OCI-LY3 (cell line): ENCODE measurements at regions not wholly inside any gene's neighbourhood (a gene's known extent, or its start where the extent isn't known, plus 50 kb on each side); places are given as distances from the start of the nearest gene placed in this dataset.

Experiments used
- H2AFZ ChIP-seq: fragments of 200-600, 300-600 bp; shearing (Covaris generic); 2 replicates; pipeline ENCODE4 v1.6.0; 2014; ENCODE audit warnings: antibody characterized with exemption, low read depth, low read length
- H3K27ac ChIP-seq: fragments of 200-600, 300-600 bp; sonication (generic); 2 replicates; pipeline ENCODE4 v1.5.1; 2014; ENCODE audit warnings: mild to moderate bottlenecking, low read length, moderate library complexity, mixed read lengths
- H3K27me3 ChIP-seq: fragments of 200-600, 300-600 bp; sonication (generic); 2 replicates; pipeline ENCODE4 v1.6.1; 2014; ENCODE audit warnings: low read depth, low read length, mixed read lengths
- H3K36me3 ChIP-seq: fragments of 200-600, 300-600 bp; sonication (generic); replicated peaks from 2 replicates; pipeline ENCODE3; 2014; ENCODE audit warnings: low read depth, low read length, mixed read lengths
- H3K4me1 ChIP-seq: fragments of 300-600, 200-600 bp; sonication (generic); 2 replicates; pipeline ENCODE4 v1.6.1; 2014; ENCODE audit warnings: low read length, mixed read lengths
- H3K4me2 ChIP-seq: fragments of 200-600, 300-600 bp; sonication (generic); 2 replicates; pipeline ENCODE4 v1.6.1; 2014; ENCODE audit warnings: low read length, mixed read lengths
- H3K4me3 ChIP-seq: fragments of 300-600, 200-600 bp; sonication (generic); 2 replicates; pipeline ENCODE4 v1.5.1; 2014; ENCODE audit warnings: antibody characterized with exemption, mild to moderate bottlenecking, low read length, moderate library complexity
- H3K79me2 ChIP-seq: fragments of 300-600, 200-600 bp; shearing (Covaris generic); 2 replicates; pipeline ENCODE4 v1.6.1; 2014; ENCODE audit warnings: mild to moderate bottlenecking, low read length, mixed read lengths
- H3K9ac ChIP-seq: fragments of 300-600, 200-600 bp; shearing (Covaris generic); 2 replicates; pipeline ENCODE4 v1.6.0; 2014; ENCODE audit warnings: mild to moderate bottlenecking, low read length, moderate library complexity
- H3K9me3 ChIP-seq: fragments of 200-600, 300-600 bp; shearing (Covaris generic); 2 replicates; pipeline ENCODE4 v1.6.1; 2014; ENCODE audit warnings: low read length, mixed read lengths; ENCODE audit not compliant: insufficient read depth
- H4K20me1 ChIP-seq: fragments of 200-600, 300-600 bp; sonication (generic); 2 replicates; pipeline ENCODE4 v1.6.1; 2016; ENCODE audit warnings: low read length, mixed read lengths; ENCODE audit not compliant: insufficient read depth
- CTCF ChIP-seq: fragments of 200-600, 300-600 bp; sonication (generic); IDR thresholded peaks from 2 replicates; pipeline ENCODE4 v1.5.1; 2014; ENCODE audit warnings: antibody characterized with exemption, low read length, low read depth
- EZH2phosphoT487 ChIP-seq: fragments of 200-600 bp; shearing (Covaris generic); IDR thresholded peaks from 2 replicates; pipeline ENCODE4 v1.6.1; 2018; ENCODE audit warnings: antibody characterized with exemption, mixed run types, low read depth

GRCh38 chr13:83549671-83550070 is 332.6 kb downstream of the SLITRK1 start:
- Histone ChIP-seq H4K20me1 (no peaks in the 10 kb centered on the region), H3K36me3 (no peaks in the 10 kb centered on the region), H3K27ac (no peak overlapping the region), H3K4me1 (peaks cover under 1% of the 10 kb centered on the region; the same call in 1 of the 2 replicates), H3K4me3 (no peak overlapping the region), H2AFZ (no peak overlapping the region), H3K79me2 (no peaks in the 10 kb centered on the region), H3K4me2 (no peak overlapping the region), H3K27me3 (no peaks in the 10 kb centered on the region), H3K9ac (no peak overlapping the region), H3K9me3 (no peaks in the 10 kb centered on the region)
- TF ChIP-seq CTCF (no peak), EZH2phosphoT487 (no peak)

DNA sequence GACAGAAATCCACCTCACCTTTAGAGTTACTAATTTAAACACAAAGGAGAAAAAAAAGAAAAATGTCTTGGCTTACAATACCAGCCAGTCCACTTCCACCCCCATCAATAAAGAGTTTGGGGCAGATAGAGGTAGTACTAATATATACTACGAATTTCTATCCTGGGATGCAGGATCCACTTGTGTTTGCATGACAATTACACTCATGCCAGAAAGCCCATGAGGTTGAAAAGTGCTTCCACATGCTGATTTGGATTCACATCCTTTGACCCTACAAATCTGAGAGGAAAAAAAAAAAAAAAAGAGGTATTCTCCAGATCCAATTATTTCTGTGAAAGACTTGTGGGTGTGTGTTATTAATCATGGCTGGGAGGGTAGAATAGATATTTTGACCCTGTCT is 335.2 kb downstream of the SLITRK1 start:
- Histone ChIP-seq H4K20me1 (no peaks in the 10 kb centered on the region), H3K4me1 (peaks cover 5% of the 10 kb centered on the region; the same call in 1 of the 2 replicates), H3K27ac (no peak overlapping the region), H3K4me2 (no peak overlapping the region), H3K9ac (no peak overlapping the region), H2AFZ (no peak overlapping the region), H3K27me3 (no peaks in the 10 kb centered on the region), H3K79me2 (no peaks in the 10 kb centered on the region), H3K36me3 (no peaks in the 10 kb centered on the region), H3K4me3 (no peak overlapping the region), H3K9me3 (no peaks in the 10 kb centered on the region)
- TF ChIP-seq CTCF (no peak), EZH2phosphoT487 (no peak)

DNA sequence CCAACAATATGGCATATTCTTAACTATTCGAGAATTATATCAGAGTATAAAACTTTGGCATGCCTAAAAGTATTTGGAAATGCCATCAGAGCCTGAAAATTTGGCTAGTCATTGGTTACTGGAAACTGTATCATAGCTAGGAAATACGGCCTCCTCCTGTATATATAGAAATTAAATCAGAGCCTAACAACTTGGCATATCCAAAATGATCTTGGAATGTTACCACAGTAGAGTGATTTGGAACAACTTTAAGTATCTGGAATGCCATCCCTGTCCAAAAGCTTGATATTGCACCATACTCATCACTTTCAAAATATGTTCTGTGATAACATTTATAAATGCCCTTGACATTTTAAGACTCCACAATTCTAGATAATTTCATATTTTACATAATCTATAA is 335.8 kb downstream of the SLITRK1 start:
- Histone ChIP-seq H3K36me3 (no peaks in the 10 kb centered on the region), H3K27ac (no peak overlapping the region), H3K4me2 (no peak overlapping the region), H3K9ac (no peak overlapping the region), H3K4me3 (no peak overlapping the region), H4K20me1 (no peaks in the 10 kb centered on the region), H3K79me2 (no peaks in the 10 kb centered on the region), H2AFZ (no peak overlapping the region), H3K27me3 (no peaks in the 10 kb centered on the region), H3K9me3 (no peaks in the 10 kb centered on the region), H3K4me1 (peaks cover 5% of the 10 kb centered on the region; the same call in 1 of the 2 replicates)
- TF ChIP-seq EZH2phosphoT487 (no peak), CTCF (no peak)

DNA sequence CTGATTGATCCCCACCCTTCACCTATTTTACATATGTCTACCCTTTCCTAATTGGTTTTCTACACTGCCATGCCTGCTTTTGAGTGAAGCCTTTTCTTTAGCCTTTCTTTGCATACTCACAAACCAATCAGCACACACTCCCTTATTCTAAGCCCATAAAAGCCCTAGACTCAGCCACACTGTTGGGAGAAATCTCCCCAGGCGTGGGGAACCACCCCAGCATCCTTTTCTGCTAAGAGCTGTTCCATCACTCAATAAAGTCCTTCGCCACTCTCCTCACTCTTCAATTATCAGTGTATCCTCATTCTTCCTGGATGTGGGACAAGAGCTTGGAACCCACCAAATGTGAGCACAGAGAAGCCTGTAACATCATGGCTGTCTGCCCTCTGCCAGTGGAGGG is 343.6 kb downstream of the SLITRK1 start:
- no peak for TF ChIP-seq EZH2phosphoT487
- no peak for TF ChIP-seq CTCF
- Histone ChIP-seq H2AFZ (no peak overlapping the region), H3K4me2 (no peak overlapping the region), H3K4me3 (no peak overlapping the region), H3K4me1 (peaks cover 5% of the 10 kb centered on the region; the same call in 1 of the 2 replicates), H3K27ac (no peak overlapping the region), H3K9ac (no peak overlapping the region), H4K20me1 (no peaks in the 10 kb centered on the region), H3K27me3 (no peaks in the 10 kb centered on the region), H3K79me2 (no peaks in the 10 kb centered on the region), H3K9me3 (peaks cover 19% of the 10 kb centered on the region; the same call in 1 of the 2 replicates), H3K36me3 (peaks cover 4% of the 10 kb centered on the region)
